CD4-positive, alpha-beta T cell treated with Interleukin-4 for 1 hour (primary cell): ENCODE measurements at regions not wholly inside any gene's neighbourhood (a gene's known extent, or its start where the extent isn't known, plus 50 kb on each side); places are given as distances from the start of the nearest gene placed in this dataset.
"Not testable (repeated sequence)": the region's sequence is repeated elsewhere in the genome, so short reads cannot be mapped to it uniquely, and the experiment has no call there.

ENCODE experiments used
- DNase-seq, 2 donors: peaks; one replicate each; pipeline ENCODE4 v3.0.0-alpha.2; 2020 to 2022

DNA sequence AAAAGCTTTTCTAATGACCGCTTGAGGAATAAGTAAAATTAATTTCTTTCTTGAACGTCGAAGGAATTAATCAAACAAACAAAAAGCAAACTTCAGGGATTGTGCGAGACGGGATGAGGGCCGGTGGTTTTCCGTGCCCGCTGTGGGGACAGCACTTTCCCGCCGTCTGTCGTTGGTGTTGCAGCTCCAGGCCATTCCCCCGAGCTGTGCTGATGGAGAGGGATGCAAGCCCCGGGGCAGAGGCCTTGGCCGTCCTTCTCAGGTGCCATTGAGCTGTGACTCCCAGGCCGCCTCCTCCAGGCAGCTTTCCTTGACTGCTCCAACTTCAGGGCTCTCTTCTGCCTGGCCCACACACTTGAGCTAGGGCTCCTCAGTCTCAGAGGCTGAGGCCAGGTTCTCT, 109.0 kb upstream of the C14orf180 start:
- DNase-seq: no peak

DNA sequence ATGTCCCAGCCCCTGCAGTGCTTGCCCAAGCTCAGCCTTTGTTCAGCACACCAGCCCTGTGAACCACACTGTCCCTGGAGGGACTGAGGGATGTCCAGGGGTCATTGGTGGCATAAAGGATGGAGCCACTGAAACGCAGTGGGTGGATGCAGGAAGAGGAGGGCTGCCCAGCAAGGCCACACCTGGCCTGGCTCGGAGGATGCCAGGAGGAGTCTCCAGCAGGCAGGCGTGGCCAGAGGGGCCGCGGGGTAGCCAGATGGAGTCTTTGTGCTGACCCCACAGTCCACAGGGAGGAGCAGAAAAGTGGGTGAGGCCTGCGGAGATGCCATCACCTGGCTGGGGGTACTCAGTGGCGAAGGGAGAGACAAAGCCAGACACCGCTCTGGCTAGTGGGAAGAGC, 108.5 kb upstream of the C14orf180 start:
- DNase-seq: no peak

DNA sequence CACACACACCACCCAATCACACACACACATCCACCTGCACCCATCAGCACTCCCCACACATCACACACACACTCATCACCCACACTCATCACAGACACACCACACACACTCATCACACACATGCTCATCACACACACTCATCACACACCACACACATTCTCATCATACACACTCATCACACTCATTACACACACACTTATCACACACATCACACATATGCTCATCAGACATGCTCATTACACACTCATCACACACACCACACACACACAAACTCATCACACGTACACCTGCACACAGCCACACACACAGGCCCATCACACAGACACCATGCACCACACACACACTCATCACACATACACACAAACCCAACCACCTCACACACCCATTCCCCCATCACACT, 107.5 kb upstream of the C14orf180 start:
- DNase-seq: no peak

DNA sequence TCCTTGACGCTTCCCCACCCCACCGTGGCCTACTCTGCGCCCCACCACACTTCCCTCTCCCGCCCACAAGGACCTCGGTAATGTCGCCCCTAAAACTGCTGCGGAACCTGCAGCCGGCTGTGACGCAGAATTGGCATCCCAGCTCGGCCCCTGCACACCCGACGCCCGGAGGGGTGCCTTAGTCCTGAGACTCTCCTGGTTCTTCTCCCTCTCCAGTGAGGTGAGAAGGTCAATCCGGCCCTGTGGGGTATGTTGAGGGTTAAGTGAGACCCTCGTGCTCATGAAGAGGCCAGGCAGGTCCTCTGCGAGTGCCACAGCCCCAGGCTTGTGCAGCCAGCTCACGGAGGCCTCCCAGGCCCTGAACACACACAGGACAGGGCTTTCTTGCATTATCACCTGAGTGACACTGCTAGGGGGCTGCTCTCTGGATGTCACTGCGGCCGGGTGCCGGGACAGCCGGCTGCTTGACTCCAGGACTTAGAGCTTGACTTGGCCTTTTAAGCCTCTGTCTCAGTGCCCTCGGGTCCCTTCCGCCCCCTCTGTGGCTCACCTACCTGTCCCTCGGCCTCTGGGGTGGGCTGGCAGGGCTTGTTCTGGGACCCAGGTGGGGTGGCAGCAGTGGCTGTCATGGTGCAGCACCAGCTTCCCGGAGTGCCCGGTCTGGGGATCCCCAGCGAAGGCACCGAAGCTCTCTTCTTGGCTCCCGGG, 106.9 kb upstream of the C14orf180 start:
- no peak for DNase-seq

DNA sequence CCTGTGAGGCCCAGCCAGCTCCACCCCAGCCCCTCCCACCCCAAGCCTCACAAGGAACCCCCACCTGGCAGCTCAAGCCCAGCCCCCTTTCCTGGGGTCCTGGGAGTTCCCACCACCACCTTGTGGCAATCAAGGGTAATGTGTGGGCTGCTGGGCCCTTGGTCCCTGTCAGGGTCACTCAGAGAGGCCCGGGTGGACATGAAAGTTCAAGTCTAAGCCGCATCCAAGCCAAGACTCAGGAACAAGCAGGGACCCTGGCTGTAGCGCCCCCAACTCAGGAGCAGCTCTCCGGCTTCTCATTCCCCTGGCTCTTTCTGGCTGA, 106.4 kb upstream of the C14orf180 start:
- no peak for DNase-seq

DNA sequence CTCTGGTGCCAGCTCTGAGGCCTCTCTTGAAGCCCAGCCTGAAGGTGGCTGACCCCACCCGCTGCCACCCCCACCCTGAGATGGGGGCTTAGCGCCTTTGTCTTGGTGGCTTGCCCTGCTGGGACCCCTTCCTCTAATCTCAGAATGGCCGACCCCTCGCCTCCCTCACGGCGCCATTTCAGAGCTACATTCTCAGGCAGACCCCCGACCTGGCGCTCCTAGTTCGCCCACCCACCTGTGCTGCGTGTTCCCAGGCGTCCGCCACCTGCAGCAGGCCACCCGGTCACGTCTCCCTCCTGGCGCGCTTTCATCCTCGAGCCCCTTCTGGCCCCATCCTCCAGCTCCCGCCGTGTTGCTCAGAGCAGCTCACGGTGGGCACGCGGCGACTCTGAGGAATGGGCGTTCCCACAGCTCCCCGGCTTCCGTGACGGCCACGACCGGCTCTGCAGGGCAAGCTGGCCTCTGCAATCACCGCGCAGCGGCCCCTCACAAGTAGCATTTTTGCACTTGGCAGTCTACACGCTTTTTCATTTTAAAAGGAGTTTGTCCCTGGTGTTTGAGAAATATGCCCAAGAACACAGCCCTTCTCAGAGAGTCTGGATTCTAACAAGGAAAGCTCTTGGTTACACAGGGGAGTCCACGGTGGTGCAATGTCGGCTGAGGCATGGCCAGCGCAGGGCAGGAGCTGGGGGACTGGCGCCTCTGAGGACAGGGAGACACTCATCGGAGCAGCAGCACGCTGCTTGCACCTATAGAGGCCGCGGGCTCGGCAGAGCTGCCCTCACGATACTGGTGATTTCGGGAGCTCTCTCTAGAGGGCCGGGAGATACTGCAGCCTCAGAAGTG, 105.7 kb upstream of the C14orf180 start:
- DNase-seq: no peak

DNA sequence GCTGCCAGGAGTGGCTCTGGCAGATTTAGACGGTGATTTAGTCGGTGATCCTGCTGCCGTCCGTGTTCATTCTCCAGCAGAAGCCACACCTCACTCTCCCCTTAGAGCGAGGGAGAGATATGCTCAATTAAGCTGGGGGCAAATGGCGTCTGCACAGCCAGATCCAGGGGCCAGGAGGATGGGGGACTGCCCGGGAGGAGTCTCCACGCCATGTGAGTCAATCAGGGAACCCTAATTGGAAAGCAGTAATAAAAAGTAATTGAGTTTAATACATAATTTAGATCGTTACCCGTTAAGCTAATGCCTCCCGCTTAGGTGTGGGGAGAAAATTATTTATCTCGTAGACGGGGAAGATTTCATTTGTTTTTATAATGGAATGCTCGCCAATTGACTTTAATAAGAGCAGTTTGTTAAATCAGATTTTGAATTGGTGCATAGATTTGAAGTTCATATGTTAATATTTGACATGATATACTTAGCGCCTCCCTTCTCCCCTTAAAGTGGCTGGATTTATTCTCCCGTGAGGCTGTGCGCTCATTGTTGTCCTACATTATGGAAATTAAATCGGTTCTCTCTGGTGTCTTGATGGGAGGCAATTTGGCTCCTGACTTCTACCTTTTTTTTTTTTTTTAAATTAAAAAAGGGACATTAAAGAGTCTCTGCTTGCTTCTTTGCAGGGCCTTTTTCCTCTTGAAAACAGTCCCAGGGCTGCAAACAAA, 104.9 kb upstream of the C14orf180 start:
- no peak for DNase-seq

DNA sequence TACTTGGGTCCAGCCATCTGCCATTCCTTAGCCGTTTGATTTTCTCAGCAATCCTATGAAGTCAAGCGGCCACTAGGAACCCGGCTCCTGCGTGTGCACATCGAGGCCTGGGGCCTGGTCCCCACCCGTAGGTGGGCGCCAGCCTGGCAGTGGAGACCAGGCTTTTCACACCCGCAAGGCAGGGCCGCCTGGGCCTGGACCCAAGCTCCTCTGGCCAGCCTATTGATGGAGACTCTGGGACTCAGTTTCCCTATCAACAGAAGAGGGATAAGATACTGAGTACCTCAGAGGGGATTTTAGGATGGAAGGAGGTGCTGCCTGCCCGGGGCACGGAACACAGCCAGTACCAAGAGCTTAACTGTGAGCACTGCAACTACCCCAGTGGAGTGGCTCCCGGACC, 104.3 kb upstream of the C14orf180 start:
- no peak for DNase-seq

DNA sequence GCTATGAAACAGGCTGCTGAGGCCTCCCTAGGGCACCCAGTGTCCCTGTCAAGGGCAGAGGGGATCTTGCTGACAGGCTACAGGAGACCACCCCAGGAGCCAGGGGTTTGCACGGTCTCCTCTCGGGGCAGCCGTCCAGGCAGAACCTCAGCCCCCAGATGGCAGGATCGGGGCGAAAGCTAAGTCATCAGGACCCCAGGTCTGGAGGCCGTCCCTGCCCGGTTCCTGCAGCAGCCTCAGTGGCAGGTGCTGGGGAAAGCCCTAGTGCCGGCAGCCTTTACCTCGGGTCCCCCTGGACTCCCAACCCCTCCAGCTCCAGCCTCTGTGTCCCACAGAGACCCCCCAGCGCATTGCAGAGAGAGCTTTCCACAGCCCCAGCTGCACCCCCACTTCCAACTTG, 103.8 kb upstream of the C14orf180 start:
- DNase-seq: no peak

DNA sequence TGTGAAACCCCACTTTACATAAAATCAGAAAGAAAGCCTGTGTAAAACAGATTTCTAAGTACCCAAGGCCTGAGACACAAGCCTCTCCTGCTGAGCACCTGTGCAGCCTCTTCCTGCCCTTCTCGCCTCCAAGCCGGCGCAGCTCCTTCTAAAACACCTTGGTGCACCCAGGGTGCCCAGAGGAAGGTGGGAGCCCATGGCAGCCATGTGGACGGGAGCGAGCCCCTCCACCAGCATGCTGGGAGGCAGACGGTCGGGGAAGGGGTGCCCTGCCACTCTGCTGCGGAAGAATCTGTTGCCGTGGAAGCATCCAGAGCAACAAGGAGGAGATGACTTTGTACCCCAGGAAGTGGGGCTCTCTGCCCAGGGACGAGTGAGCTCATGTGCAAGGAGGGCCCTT, 103.1 kb upstream of the C14orf180 start:
- no peak for DNase-seq

DNA sequence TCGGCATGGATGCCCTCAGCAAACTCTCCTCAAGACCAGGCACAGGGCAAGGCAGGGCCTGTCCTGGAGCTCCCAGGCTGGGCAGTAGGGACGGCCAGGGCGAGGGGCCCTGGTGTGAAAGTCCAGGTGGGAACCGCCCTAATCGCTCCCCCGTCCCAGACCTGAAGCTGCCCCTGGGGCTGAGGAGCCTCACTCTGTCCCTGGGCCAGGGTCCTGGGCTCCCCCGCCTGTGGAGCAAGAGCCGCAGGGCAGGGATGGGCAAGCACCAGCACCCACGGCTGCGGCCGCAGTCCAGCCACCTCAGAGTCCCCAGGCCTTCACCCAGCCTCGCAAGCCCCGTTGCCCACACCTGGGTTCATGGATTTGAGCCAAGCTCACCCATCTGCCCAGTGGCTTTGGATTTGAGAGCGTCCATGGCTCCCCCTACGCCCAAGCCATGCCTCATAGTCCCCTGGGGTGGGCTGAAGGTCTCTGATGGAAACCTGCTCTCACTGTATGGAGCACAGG, 102.4 kb upstream of the C14orf180 start:
- DNase-seq: no peak

DNA sequence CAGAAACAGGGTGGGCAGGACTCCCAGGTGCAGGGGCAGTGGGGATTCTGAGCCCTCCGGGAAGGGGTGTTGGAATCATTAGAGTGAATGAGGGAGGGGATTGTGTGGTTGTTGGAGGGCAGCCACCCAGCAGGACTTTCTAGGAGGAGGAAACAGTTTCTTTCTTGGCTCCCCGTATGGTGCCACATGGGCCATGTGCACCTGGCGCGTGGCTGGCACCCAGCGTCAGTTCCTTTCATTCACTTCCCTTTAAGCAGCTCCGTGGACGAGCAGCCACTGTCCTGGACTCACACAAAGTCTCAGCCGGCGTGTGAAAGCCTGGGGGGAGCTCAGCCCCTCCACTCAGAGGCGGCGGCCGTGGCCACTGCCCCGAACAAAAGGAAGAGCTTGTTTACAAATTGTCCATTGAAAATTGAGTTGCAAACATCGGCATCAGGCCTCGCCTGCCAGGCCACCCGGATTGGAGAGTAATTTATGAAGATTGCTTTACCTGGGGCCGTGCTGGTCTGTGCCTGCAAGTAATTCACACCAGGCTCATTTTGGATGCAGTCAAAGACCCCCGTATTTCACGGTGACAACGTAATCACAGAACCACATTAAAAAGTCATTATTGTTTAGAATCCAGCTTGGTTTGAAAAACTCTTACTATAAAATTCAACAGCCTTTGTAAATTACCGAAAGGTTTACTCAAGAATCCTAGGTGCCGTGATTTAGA, 101.7 kb upstream of the C14orf180 start:
- no peak for DNase-seq

DNA sequence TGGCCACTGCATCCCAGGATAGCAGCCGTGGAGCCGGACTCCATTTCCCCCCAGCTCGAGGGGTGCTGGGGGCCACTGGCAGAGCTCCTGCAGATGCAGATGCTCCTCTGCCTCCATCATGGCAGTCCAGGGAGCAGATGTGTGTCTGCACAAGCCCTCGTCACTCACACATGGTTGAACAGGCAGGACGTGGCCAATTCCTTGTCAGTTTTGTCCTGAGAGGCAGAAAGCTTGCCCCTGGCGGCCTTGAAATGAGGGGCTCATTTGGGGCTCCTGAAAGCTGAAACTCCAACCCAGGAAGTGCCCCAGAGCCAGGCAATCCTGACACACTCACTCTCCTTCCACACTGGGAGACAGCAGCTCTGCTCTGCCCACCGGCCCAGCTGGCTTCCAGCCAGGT, 100.9 kb upstream of the C14orf180 start:
- no peak for DNase-seq

DNA sequence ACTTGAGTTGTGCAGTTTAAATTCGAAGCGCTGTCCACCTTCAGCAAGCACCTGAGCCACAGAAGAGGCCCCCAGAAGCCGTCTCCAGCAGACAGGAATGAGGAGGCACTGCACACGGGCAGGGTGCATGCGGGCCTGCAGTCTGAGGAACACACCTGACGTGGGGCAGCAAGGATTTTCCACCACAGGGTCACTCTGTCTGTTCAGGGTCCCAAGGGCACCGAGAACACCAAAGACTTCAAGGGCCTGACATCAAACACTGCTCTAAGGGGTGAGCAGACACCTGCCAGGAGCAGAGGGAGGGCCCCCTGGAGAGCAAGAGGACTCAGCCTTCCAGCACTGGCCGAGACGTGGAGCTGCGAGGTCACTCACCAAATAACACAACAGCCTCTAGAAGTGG, 99.7 kb upstream of the C14orf180 start:
- DNase-seq: no peak

DNA sequence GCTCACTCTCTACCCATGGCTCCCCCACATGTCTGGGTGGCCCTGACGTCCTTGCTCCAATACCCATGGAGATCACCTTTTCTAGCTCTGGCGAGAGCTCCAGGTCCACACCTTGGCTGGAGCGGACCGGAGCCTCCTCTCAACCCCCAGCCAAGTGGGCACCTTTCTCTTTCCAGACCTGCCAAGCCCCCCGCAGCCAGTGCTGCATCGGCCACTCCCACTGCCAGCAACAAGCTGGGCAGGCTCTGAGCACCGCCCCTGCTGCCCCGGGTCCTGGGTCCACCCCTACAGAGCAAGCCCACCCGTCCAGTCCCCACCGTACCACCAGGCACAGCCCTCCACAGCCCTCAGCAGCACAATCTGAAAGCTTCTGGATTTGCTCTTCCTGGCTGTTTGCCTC, 98.2 kb upstream of the C14orf180 start:
- no peak for DNase-seq

DNA sequence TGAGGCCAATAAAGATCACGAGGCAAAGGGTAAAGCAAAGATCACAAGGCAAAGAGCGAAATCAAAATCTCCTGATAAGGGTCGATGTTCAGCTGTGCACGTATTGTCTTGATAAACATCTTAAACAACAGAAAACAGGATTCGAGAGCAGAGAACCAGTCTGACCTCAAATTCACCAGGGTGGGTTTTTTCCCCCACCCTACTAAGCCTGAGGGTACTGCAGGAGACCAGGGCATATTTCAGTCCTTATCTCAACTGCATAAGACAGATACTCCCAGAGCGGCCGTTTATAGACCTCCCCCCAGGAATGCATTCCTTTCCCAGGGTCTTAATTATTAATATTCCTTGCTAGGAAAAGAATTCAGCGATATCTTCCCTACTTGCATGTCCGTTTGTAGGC, 97.5 kb upstream of the C14orf180 start:
- not testable (repeated sequence) for DNase-seq

DNA sequence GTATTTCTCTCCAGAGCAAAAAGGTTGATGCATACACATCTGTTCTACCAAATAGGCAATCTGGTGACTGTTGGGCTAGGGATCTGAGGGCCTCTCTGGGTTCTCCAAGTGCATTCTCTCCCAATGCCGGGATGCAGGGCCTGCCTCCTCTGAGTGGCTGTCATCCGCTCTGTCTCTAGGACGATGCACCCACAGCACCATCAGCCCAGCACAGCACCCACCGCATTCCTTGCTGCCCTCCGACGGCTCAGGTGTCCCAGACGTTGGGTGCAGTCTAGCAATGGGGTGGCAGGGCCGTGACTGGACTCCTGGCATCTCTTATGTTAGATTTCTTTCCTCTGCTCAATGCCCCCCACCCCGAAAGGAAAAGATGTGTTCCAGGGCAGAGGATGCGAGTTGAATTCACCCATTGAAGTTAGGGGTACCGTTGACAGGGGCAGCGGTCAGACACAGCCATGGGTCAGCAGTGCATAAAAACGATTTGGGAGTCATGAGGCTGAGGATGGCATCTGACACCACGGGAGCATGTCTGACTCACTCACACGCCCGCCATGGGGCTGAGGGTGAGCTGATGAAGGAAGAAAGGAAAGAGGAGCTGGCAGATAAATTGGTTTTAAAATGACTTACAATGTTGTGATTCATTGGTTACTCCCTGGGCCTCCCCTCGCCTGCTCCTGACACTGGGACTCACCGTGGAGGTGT, 93.2 kb upstream of the C14orf180 start:
- DNase-seq: no peak

DNA sequence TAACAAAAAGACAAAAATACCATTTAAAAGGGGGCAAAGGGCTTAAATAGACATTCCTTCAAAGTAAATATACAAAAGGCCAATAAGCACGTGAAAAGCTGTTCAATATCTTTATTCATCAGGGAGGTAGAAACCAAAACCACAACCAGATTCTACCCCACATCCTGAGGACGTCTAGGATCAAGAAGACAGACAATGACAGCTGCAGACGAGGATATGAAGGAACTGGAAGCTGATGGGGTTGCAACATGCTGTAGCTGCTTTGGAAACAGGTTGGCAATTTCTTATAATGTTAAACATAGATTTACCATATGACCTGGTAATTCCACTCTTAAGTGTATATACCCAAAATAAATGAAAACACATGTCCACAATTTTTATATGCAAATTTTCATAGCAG, 85.1 kb upstream of the C14orf180 start:
- DNase-seq: no peak

DNA sequence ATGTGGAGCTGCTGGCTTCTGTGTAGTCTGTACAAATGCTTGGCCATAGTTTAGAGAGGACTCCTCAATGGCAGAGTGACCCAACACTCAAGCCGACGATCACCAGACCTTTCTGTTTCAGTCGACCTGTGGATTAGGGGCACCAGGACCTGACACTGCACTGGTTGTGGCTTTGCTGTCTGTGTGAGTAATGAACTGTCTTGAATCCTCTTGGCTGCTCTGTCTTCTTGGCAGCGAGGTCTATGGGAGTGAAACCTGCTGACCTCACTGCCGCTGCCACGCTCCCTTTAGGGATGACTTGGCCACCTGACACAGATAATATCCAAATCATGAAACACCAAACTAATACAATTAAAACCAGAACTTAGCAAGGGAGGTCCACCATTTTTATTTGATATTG, 83.5 kb upstream of the C14orf180 start:
- DNase-seq: no peak

DNA sequence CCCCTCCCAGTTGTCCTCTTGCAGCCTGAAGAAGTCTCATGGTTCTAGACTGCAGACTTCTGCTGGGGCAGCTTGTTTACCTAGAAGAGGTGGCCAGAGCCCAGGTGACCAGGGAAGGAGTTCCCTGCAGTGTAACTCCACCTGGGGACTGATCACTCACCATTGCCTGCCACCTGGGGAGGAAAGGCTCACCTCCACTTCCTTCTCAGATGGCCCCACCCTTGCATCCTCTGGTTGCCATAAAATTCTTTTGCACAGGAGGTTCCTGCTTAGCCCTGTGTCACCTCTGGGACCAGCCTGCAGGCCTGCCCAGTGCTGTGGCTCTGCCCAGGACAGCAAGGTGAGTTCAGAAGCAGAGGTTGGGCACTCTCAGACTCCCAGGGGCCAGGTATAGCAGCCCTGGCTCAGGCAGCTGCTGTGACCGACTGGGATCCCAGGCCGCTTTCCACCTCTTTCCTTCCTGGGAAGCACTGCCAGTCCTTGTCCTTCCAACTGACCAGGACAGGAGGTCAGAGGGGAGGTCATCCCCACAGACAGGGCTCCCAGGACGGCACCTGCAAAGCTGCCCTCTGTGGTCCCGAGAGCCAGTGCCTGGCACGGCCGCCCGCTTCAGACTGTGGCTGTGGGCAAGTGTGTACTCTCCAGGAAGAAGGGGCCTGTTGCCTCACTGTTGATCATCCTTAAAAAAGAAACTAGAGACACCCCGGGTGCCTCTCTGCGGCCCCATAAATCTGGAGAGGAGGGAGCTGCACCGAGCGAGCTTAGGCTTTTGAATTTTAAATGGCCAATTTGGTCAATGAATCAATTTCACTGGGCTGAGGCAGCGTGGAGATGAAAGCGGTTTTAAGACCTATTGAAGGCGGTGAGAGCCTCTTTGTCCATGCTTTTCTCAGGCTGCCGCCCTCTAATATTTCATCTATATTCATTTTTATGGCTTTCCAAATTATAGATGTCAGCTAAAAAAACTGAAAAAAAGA, 79.5 kb upstream of the C14orf180 start:
- DNase-seq: no peak

DNA sequence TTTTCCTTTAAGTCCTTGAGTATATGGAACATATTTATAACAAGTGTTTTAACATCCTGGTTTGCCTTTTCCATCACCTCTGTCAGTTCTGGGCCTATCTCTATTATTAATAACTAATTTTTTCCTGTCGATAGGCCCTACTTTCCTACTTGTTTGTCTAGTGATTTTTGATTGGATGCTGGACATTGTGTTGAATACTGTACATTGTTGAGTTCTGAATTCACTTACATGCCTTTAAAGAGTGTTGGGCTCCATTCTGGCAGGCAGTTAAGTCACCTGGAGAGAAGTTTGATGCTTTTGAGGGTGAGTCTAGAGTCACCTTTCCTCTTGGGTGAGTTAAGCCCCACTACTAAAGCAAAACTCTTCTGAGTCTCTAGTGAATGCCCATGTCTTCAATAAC, 77.5 kb upstream of the C14orf180 start:
- no peak for DNase-seq
